ENCODE measurements at regions not wholly inside any gene's neighbourhood (a gene's known extent, or its start where the extent isn't known, plus 50 kb on each side); places are given as distances from the start of the nearest gene placed in this dataset.

- Mint-ChIP-seq H3K9me3 (no peaks in the 10 kb centered on the region), H3K36me3 (ENCODE audit: low read depth) (no peaks in the 10 kb centered on the region), H3K27me3 (peaks cover 3% of the 10 kb centered on the region), H3K4me3 (no peak overlapping the region), H3K4me1 (no peaks in the 10 kb centered on the region), H3K27ac (no peak overlapping the region)
- CTCF ChIA-PET: no interaction called here
- POLR2A ChIA-PET: no interaction called here
- no peak for TF ChIP-seq CTCF (IDR thresholded peaks at IDR 0.05)
- ATAC-seq (ENCODE audit: low read depth) (no peak), DNase-seq (no peak)
- intact Hi-C loops (cut with micrococcal nuclease): no loop called here
Observed at GRCh38 chr15:61685971-61686370, 374.3 kb downstream of the VPS13C start.

GRCh38 chr15:61685534-61685933 lies 374.7 kb downstream of the VPS13C start:
- H3K36me3 Mint-ChIP-seq (ENCODE audit: low read depth): no peaks in the 10 kb centered on the region
- no peak for TF ChIP-seq CTCF (IDR thresholded peaks at IDR 0.05)
- POLR2A ChIA-PET: no interaction called here

GRCh38 chr15:61684749-61685467 lies 375.3 kb downstream of the VPS13C start:
- DNase-seq: no peak
- no peak for ATAC-seq (ENCODE audit: low read depth)
- H3K36me3 Mint-ChIP-seq (ENCODE audit: low read depth): no peaks in the 10 kb centered on the region
- CTCF ChIA-PET: no interaction called here
- H3K4me1 Mint-ChIP-seq: no peaks in the 10 kb centered on the region
- POLR2A ChIA-PET: no interaction called here
- no peak overlapping the region for H3K4me3 Mint-ChIP-seq
- no peaks in the 10 kb centered on the region for H3K9me3 Mint-ChIP-seq
- H3K27ac Mint-ChIP-seq: no peak overlapping the region
- no peak for TF ChIP-seq CTCF (IDR thresholded peaks at IDR 0.05)
- peaks cover 5% of the 10 kb centered on the region for H3K27me3 Mint-ChIP-seq
- intact Hi-C loops (cut with micrococcal nuclease): no loop called here

More at GRCh38 chr15:61685534-61685933, 374.7 kb downstream of the VPS13C start:
- Mint-ChIP-seq H3K27me3 (peaks cover 5% of the 10 kb centered on the region), H3K9me3 (no peaks in the 10 kb centered on the region), H3K27ac (no peak overlapping the region), H3K4me1 (no peaks in the 10 kb centered on the region), H3K4me3 (no peak overlapping the region)
- CTCF ChIA-PET: no interaction called here
- no peak for ATAC-seq (ENCODE audit: low read depth)
- intact Hi-C loops (cut with micrococcal nuclease): no loop called here
- DNase-seq: no peak

GRCh38 chr15:61682891-61683735 lies 377.1 kb downstream of the VPS13C start:
- no peak overlapping the region for H3K27ac Mint-ChIP-seq
- no peak for TF ChIP-seq CTCF (IDR thresholded peaks at IDR 0.05)
- no peak for DNase-seq
- peaks cover 8% of the 10 kb centered on the region for H3K27me3 Mint-ChIP-seq
- ChIA-PET CTCF (no interaction called here), POLR2A (no interaction called here)
- H3K36me3 Mint-ChIP-seq (ENCODE audit: low read depth): no peaks in the 10 kb centered on the region
- ATAC-seq (ENCODE audit: low read depth): no peak
- H3K4me3 Mint-ChIP-seq: no peak overlapping the region
- H3K9me3 Mint-ChIP-seq: no peaks in the 10 kb centered on the region
- intact Hi-C loops (cut with micrococcal nuclease): no loop called here
- H3K4me1 Mint-ChIP-seq: no peaks in the 10 kb centered on the region

GRCh38 chr15:61681676-61682075 lies 378.6 kb downstream of the VPS13C start:
- Mint-ChIP-seq H3K27me3 (peaks cover 10% of the 10 kb centered on the region), H3K36me3 (ENCODE audit: low read depth) (no peaks in the 10 kb centered on the region), H3K9me3 (peaks cover 6% of the 10 kb centered on the region), H3K4me1 (no peaks in the 10 kb centered on the region), H3K27ac (no peak overlapping the region), H3K4me3 (no peak overlapping the region)
- TF ChIP-seq CTCF (IDR thresholded peaks at IDR 0.05): no peak
- ChIA-PET POLR2A (no interaction called here), CTCF (no interaction called here)
- ATAC-seq (ENCODE audit: low read depth): no peak
- intact Hi-C loops (cut with micrococcal nuclease): no loop called here
- DNase-seq: no peak

Measured in activated B cell treated with CpG ODN at 0.5 μM for 24 hours (primary cell).